HepG2 (cell line): ENCODE measurements at regions not wholly inside any gene's neighbourhood (a gene's known extent, or its start where the extent isn't known, plus 50 kb on each side); places are given as distances from the start of the nearest gene placed in this dataset.
A peak's percentile ranks its signal among the peaks of the same experiment; 100 is the strongest.

Experiments
- BORCS8-MEF2B ChIP-seq: sonication (generic); formaldehyde crosslinking; IDR thresholded peaks from 2 replicates; pipeline ENCODE4 v1.8.0; 2022; ENCODE audit warnings: mild to moderate bottlenecking, missing genetic modification reagents
- CENPT ChIP-seq: sonication (generic); formaldehyde crosslinking; IDR thresholded peaks from 2 replicates; pipeline ENCODE4 v1.8.0; 2022; ENCODE audit warnings: low read depth, mild to moderate bottlenecking, moderate library complexity, missing genetic modification reagents
- DNMT3B ChIP-seq: conservative IDR thresholded peaks from 2 replicates; pipeline ENCODE4 v1.6.1; 2016; ENCODE audit warnings: missing biosample characterization, control low read depth
- DR1 ChIP-seq: sonication (generic); formaldehyde crosslinking; IDR thresholded peaks from 2 replicates; pipeline ENCODE4 v1.8.0; 2021; ENCODE audit warnings: mild to moderate bottlenecking, missing genetic modification reagents, inconsistent platforms
- EEA1 ChIP-seq: sonication (generic); formaldehyde crosslinking; IDR thresholded peaks from 2 replicates; pipeline ENCODE4 v1.5.1; 2020; ENCODE audit warnings: mild to moderate bottlenecking, missing genetic modification reagents, borderline replicate concordance
- EED ChIP-seq: sonication (generic); formaldehyde crosslinking; IDR thresholded peaks from 2 replicates; pipeline ENCODE4 v1.5.0; 2020; ENCODE audit warnings: mild to moderate bottlenecking, missing genetic modification reagents
- EZH2 ChIP-seq: conservative IDR thresholded peaks from 2 replicates; pipeline ENCODE4 v1.6.1; 2012; ENCODE audit warnings: mild to moderate bottlenecking, low read depth, low read length, moderate library complexity
- FOXP1 ChIP-seq, 2 experiments: fragments of 450-650 bp in 1 of 2; IDR thresholded peaks; 2 replicates each; pipeline ENCODE4 v1.6.1; 2017 to 2018; ENCODE audit warnings: antibody characterized with exemption in 1 of 2
- GABPA ChIP-seq, 2 experiments: IDR thresholded peaks; 2 replicates each; pipeline ENCODE4 v1.6.1; 2011 to 2016; ENCODE audit warnings: low read depth in 2 of 2, low read length in 1 of 2, missing biosample characterization in 1 of 2, missing genetic modification characterization in 1 of 2
- KDM5B ChIP-seq: sonication (generic); formaldehyde crosslinking; IDR thresholded peaks from 2 replicates; pipeline ENCODE4 v1.4.0; 2020; ENCODE audit warnings: missing genetic modification reagents, mild to moderate bottlenecking, borderline replicate concordance
- MTF1 ChIP-seq: sonication (generic); formaldehyde crosslinking; IDR thresholded peaks from 2 replicates; pipeline ENCODE4 v1.5.0; 2020; ENCODE audit warnings: missing genetic modification reagents
- NAIF1 ChIP-seq: sonication (generic); formaldehyde crosslinking; IDR thresholded peaks from 2 replicates; pipeline ENCODE4 v1.5.0; 2020; ENCODE audit warnings: mild to moderate bottlenecking, missing genetic modification reagents, borderline replicate concordance
- ZFX ChIP-seq: sonication (generic); formaldehyde crosslinking; IDR thresholded peaks from 2 replicates; pipeline ENCODE4 v1.4.0; 2020; ENCODE audit warnings: mild to moderate bottlenecking, low read depth, missing genetic modification reagents, moderate library complexity
- ZFY ChIP-seq: sonication (generic); formaldehyde crosslinking; IDR thresholded peaks from 2 replicates; pipeline ENCODE4 v1.4.0; 2020; ENCODE audit warnings: missing genetic modification reagents
- ZNF484 ChIP-seq: sonication (generic); formaldehyde crosslinking; IDR thresholded peaks from 2 replicates; pipeline ENCODE4 v1.5.1; 2020; ENCODE audit warnings: mild to moderate bottlenecking, low read depth, missing genetic modification reagents, borderline replicate concordance
- ZNF747 ChIP-seq: sonication (generic); formaldehyde crosslinking; IDR thresholded peaks from 2 replicates; pipeline ENCODE4 v1.8.1; 2023; ENCODE audit warnings: missing genetic modification reagents, mild to moderate bottlenecking, borderline replicate concordance
- ZNF780A ChIP-seq: sonication (generic); formaldehyde crosslinking; IDR thresholded peaks from 2 replicates; pipeline ENCODE4 v1.8.0; 2022; ENCODE audit warnings: mild to moderate bottlenecking, missing genetic modification reagents, moderate library complexity
- TF ChIP-seq, protein P1 (sequence below), 2 experiments: sonication (generic) in 1 of 2; formaldehyde crosslinking in 1 of 2; IDR thresholded peaks; 2 replicates each; pipeline versions ENCODE4 v1.4.0 to v1.6.1; 2018 to 2020; ENCODE audit warnings: missing genetic modification reagents in 2 of 2, borderline replicate concordance in 1 of 2, low read depth in 1 of 2, mild to moderate bottlenecking in 1 of 2, missing biosample characterization in 1 of 2
- TF ChIP-seq, protein P2 (sequence below): sonication (generic); formaldehyde crosslinking; IDR thresholded peaks from 2 replicates; pipeline ENCODE4 v1.5.0; 2020; ENCODE audit warnings: mild to moderate bottlenecking, missing genetic modification reagents
- TF ChIP-seq, protein P3 (sequence below): sonication (generic); formaldehyde crosslinking; IDR thresholded peaks from 2 replicates; pipeline ENCODE4; 2020; ENCODE audit warnings: missing genetic modification reagents, mild to moderate bottlenecking, borderline replicate concordance
- TF ChIP-seq, protein P4 (sequence below): sonication (generic); formaldehyde crosslinking; IDR thresholded peaks from 2 replicates; pipeline ENCODE4 v1.4.0; 2020; ENCODE audit warnings: mild to moderate bottlenecking, missing genetic modification reagents

DNA sequence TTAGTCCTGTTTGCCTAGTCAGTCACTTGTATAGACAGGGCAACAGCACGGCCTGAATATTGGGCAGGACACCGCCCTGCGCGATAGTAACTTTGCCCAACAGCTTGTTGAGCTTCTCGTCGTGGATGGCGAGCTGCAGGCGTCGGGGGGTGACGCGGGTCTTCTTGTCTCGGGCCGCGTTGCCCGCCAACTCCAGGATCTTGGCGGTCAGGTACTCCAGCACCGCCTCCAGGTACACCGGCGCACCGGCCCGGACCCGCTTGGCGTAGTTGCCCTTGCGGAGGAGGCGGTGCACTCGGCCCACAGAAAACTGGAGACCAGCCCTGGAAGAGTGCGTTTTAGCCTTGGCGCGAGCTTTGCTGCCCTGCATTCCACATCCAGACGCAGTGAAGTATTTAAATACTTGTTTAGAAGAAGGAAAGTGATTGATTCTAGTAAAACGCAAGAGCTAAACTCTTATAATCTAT lies 92.8 kb upstream of the BTN3A2 start (continued):
- TF ChIP-seq, protein P1, sequence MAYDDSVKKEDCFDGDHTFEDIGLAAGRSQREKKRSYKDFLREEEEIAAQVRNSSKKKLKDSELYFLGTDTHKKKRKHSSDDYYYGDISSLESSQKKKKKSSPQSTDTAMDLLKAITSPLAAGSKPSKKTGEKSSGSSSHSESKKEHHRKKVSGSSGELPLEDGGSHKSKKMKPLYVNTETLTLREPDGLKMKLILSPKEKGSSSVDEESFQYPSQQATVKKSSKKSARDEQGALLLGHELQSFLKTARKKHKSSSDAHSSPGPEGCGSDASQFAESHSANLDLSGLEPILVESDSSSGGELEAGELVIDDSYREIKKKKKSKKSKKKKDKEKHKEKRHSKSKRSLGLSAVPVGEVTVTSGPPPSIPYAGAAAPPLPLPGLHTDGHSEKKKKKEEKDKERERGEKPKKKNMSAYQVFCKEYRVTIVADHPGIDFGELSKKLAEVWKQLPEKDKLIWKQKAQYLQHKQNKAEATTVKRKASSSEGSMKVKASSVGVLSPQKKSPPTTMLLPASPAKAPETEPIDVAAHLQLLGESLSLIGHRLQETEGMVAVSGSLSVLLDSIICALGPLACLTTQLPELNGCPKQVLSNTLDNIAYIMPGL (CRISPR knock-in tag; IDR thresholded peaks at IDR 0.05; ENCODE audit: borderline replicate concordance in 1 of 2, low read depth in 1 of 2) = peak in 1 of 2 experiments; percentile 24; a peak in 1 of 4 replicates
- TF ChIP-seq FOXP1 (IDR thresholded peaks at IDR 0.05) (no peak), FOXP1 (CRISPR knock-in tag; IDR thresholded peaks at IDR 0.05) (no peak), DNMT3B (no peak), KDM5B (CRISPR knock-in tag) (no peak), ZFX (CRISPR knock-in tag) (peak; percentile 45; the same call in 1 of the 2 replicates), EEA1 (CRISPR knock-in tag) (no peak), DR1 (no peak), NAIF1 (no peak), EZH2 (no peak), ZNF747 (CRISPR knock-in tag) (no peak), GABPA (IDR thresholded peaks at IDR 0.05; ENCODE audit: low read depth, low read length) (no peak), GABPA (CRISPR knock-in tag; IDR thresholded peaks at IDR 0.05; ENCODE audit: low read depth) (no peak), BORCS8-MEF2B (CRISPR knock-in tag) (no peak; the same call in 1 of the 2 replicates), CENPT (no peak), EED (CRISPR knock-in tag) (no peak), ZNF484 (CRISPR knock-in tag) (no peak), ZNF780A (CRISPR knock-in tag) (no peak), MTF1 (no peak), ZFY (peak; percentile 30; the same call in 1 of the 2 replicates)
- TF ChIP-seq, protein P2, sequence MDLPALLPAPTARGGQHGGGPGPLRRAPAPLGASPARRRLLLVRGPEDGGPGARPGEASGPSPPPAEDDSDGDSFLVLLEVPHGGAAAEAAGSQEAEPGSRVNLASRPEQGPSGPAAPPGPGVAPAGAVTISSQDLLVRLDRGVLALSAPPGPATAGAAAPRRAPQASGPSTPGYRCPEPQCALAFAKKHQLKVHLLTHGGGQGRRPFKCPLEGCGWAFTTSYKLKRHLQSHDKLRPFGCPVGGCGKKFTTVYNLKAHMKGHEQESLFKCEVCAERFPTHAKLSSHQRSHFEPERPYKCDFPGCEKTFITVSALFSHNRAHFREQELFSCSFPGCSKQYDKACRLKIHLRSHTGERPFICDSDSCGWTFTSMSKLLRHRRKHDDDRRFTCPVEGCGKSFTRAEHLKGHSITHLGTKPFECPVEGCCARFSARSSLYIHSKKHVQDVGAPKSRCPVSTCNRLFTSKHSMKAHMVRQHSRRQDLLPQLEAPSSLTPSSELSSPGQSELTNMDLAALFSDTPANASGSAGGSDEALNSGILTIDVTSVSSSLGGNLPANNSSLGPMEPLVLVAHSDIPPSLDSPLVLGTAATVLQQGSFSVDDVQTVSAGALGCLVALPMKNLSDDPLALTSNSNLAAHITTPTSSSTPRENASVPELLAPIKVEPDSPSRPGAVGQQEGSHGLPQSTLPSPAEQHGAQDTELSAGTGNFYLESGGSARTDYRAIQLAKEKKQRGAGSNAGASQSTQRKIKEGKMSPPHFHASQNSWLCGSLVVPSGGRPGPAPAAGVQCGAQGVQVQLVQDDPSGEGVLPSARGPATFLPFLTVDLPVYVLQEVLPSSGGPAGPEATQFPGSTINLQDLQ (CRISPR knock-in tag) = no peak
- TF ChIP-seq, protein P3, sequence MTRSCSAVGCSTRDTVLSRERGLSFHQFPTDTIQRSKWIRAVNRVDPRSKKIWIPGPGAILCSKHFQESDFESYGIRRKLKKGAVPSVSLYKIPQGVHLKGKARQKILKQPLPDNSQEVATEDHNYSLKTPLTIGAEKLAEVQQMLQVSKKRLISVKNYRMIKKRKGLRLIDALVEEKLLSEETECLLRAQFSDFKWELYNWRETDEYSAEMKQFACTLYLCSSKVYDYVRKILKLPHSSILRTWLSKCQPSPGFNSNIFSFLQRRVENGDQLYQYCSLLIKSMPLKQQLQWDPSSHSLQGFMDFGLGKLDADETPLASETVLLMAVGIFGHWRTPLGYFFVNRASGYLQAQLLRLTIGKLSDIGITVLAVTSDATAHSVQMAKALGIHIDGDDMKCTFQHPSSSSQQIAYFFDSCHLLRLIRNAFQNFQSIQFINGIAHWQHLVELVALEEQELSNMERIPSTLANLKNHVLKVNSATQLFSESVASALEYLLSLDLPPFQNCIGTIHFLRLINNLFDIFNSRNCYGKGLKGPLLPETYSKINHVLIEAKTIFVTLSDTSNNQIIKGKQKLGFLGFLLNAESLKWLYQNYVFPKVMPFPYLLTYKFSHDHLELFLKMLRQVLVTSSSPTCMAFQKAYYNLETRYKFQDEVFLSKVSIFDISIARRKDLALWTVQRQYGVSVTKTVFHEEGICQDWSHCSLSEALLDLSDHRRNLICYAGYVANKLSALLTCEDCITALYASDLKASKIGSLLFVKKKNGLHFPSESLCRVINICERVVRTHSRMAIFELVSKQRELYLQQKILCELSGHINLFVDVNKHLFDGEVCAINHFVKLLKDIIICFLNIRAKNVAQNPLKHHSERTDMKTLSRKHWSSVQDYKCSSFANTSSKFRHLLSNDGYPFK (CRISPR knock-in tag) = no peak
- TF ChIP-seq, protein P4, sequence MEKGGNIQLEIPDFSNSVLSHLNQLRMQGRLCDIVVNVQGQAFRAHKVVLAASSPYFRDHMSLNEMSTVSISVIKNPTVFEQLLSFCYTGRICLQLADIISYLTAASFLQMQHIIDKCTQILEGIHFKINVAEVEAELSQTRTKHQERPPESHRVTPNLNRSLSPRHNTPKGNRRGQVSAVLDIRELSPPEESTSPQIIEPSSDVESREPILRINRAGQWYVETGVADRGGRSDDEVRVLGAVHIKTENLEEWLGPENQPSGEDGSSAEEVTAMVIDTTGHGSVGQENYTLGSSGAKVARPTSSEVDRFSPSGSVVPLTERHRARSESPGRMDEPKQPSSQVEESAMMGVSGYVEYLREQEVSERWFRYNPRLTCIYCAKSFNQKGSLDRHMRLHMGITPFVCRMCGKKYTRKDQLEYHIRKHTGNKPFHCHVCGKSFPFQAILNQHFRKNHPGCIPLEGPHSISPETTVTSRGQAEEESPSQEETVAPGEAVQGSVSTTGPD (CRISPR knock-in tag) = no peak
